ENCODE measurements at regions not wholly inside any gene's neighbourhood (a gene's known extent, or its start where the extent isn't known, plus 50 kb on each side); places are given as distances from the start of the nearest gene placed in this dataset.

DNA sequence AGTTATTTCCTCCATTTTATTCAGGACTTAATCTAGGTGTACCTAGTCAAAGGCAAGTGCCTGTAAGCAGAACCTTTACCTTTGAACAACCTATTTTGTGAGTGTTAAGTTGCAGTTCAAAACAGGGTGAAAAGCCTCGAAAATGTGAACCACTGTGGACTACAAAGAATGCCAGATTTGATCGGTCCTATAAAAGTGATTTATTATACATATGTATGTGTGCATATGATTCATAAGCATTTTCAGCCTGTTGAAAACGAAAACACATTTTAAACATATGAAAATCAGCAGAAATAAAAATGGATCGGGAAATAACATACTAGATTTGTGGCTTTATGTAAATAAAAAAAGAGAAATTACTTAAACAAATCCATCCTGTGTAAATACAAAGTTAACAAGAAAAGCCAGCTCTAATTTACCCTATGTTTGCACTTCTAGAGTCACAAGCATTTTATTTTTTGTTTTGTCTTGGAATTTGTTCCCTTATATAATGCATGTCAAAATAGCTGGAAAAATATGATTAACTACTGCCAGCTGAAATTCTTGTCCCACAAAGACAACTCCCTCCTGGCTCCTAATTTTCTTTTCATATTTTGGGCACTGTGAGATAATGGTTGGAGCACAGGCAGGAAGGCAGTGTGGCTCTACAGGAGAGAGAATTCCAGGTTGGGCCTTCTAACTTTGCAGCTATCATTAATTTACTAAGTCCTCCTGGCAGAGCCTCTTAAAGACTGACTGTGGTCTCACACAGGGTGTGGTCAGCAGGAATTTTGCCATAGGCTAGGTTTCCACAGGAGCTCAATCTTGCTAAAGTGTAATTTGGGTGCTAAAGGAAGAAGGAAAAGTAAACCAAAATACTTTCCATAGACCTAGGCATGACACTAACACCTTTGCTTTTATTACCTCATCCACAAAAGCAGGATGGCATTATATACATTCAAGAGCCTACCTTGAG, 70.2 kb upstream of the CDC42BPA start:
- Mint-ChIP-seq H3K36me3 (ENCODE audit: unreplicated experiment) (no peaks in the 10 kb centered on the region), H3K4me1 (ENCODE audit: unreplicated experiment) (peaks cover 27% of the 10 kb centered on the region), H3K9me3 (ENCODE audit: unreplicated experiment) (peaks cover 7% of the 10 kb centered on the region), H3K27me3 (ENCODE audit: unreplicated experiment) (no peaks in the 10 kb centered on the region), H3K4me3 (ENCODE audit: unreplicated experiment) (no peak overlapping the region), H3K27ac (ENCODE audit: unreplicated experiment) (no peak overlapping the region)
- DNase-seq (ENCODE audit: extremely low spot score, unreplicated experiment), result no peak
- TF ChIP-seq CTCF (IDR thresholded peaks at IDR 0.05), result no peak

DNA sequence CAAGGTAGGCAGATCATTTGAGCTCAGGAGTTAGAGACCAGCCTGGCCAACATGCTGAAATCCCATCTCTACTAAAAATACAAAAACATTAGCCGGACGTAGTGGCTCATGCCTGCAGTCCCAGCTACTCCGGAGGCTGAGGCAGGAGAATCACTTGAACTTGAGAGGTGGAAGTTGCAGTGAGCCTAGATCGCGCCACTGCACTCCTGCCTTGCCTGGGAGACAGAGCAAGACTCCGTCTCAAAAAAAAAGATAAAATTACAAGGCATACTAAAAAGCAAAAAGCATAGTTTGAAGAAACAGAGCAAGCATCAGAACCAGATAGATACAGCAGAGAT, 61.2 kb upstream of the CDC42BPA start:
- H3K36me3 Mint-ChIP-seq (ENCODE audit: unreplicated experiment), result no peaks in the 10 kb centered on the region
- H3K27me3 Mint-ChIP-seq (ENCODE audit: unreplicated experiment), result no peaks in the 10 kb centered on the region
- no peak overlapping the region for H3K27ac Mint-ChIP-seq (ENCODE audit: unreplicated experiment)
- DNase-seq (ENCODE audit: extremely low spot score, unreplicated experiment), result no peak
- H3K4me1 Mint-ChIP-seq (ENCODE audit: unreplicated experiment), result peaks cover 24% of the 10 kb centered on the region
- H3K9me3 Mint-ChIP-seq (ENCODE audit: unreplicated experiment), result peaks cover 7% of the 10 kb centered on the region
- no peak overlapping the region for H3K4me3 Mint-ChIP-seq (ENCODE audit: unreplicated experiment)
- TF ChIP-seq CTCF (IDR thresholded peaks at IDR 0.05), result no peak

- H3K4me1 Mint-ChIP-seq (ENCODE audit: unreplicated experiment), result peaks cover 24% of the 10 kb centered on the region
- TF ChIP-seq CTCF (IDR thresholded peaks at IDR 0.05), result no peak
- H3K36me3 Mint-ChIP-seq (ENCODE audit: unreplicated experiment), result no peaks in the 10 kb centered on the region
- no peak overlapping the region for H3K4me3 Mint-ChIP-seq (ENCODE audit: unreplicated experiment)
- no peaks in the 10 kb centered on the region for H3K27me3 Mint-ChIP-seq (ENCODE audit: unreplicated experiment)
- H3K27ac Mint-ChIP-seq (ENCODE audit: unreplicated experiment), result peak overlapping the region; percentile 11
- DNase-seq (ENCODE audit: extremely low spot score, unreplicated experiment), result no peak
- peaks cover 3% of the 10 kb centered on the region for H3K9me3 Mint-ChIP-seq (ENCODE audit: unreplicated experiment)
Observed at GRCh38 chr1:227378871-227379554, 60.7 kb upstream of the CDC42BPA start.

DNA sequence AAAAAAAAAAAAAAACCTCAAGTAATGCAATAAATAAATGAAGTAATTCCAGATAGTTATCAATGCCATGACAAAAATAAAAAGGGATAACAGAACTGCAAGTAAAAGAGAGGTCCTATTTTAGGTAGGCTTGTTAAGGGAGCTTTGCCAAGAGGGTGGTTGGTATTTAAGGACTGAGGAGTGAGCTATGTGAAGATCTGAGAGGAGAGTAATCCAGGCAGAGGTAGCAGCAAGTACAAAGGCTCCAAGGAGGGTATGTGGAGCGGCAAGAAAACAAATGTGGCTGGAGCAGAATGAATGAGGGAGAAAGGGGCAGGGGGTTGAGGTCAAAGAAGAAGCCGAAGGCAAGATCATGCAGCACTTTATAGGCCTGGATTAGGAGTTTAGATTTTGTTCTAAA, 59.9 kb upstream of the CDC42BPA start:
- H3K27ac Mint-ChIP-seq (ENCODE audit: unreplicated experiment), result peak overlapping the region; percentile 11
- H3K27me3 Mint-ChIP-seq (ENCODE audit: unreplicated experiment), result no peaks in the 10 kb centered on the region
- H3K36me3 Mint-ChIP-seq (ENCODE audit: unreplicated experiment), result no peaks in the 10 kb centered on the region
- DNase-seq (ENCODE audit: extremely low spot score, unreplicated experiment), result peak; percentile 15
- peaks cover 24% of the 10 kb centered on the region for H3K4me1 Mint-ChIP-seq (ENCODE audit: unreplicated experiment)
- H3K4me3 Mint-ChIP-seq (ENCODE audit: unreplicated experiment), result no peak overlapping the region
- TF ChIP-seq CTCF (IDR thresholded peaks at IDR 0.05), result no peak
- H3K9me3 Mint-ChIP-seq (ENCODE audit: unreplicated experiment), result no peaks in the 10 kb centered on the region

DNA sequence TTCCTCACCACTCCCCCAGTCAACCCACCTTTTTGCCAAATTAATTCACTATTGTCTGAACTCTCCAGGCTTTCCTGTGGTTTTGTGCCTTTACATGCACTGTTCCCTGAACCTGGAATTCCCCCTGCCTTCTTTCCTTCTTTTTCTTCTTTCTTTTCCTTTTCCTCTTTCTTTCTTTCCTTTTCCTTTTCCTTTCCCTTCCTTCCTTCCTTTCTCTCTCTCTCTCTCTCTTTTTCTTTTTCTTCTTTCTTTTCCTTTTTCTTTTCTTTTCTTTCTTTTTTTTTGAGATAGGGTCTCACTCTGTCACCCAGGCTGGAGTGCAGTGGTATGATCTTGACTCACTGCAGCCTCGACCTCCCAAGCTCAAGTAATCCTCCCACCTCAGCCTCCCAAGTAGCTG, 56.6 kb upstream of the CDC42BPA start:
- Mint-ChIP-seq H3K9me3 (ENCODE audit: unreplicated experiment) (no peaks in the 10 kb centered on the region), H3K27me3 (ENCODE audit: unreplicated experiment) (no peaks in the 10 kb centered on the region), H3K36me3 (ENCODE audit: unreplicated experiment) (no peaks in the 10 kb centered on the region), H3K27ac (ENCODE audit: unreplicated experiment) (no peak overlapping the region), H3K4me1 (ENCODE audit: unreplicated experiment) (peaks cover 55% of the 10 kb centered on the region), H3K4me3 (ENCODE audit: unreplicated experiment) (no peak overlapping the region)
- no peak for DNase-seq (ENCODE audit: extremely low spot score, unreplicated experiment)
- TF ChIP-seq CTCF (IDR thresholded peaks at IDR 0.05), result no peak

Measured in osteocyte (in vitro differentiated cells).